Stimulated activated effector memory CD8-positive, alpha-beta T cell treated with anti-CD3 and anti-CD28 coated beads, Interleukin-12 subunit alpha, Interleukin-12 subunit beta, amount 100 ng/mL, for 72 hours (primary cell): ENCODE measurements at regions not wholly inside any gene's neighbourhood (a gene's known extent, or its start where the extent isn't known, plus 50 kb on each side); places are given as distances from the start of the nearest gene placed in this dataset.
A peak's percentile ranks its signal among the peaks of the same experiment; 100 is the strongest.
"Not testable (repeated sequence)": the region's sequence is repeated elsewhere in the genome, so short reads cannot be mapped to it uniquely, and the experiment has no call there.

Source experiments
- ATAC-seq: fragments of 150-1000 bp; cut with Tn5 transposase; 2 replicates; pipeline ENCODE4 v1.10.0; 2021
- DNase-seq, 2 donors: peaks; one replicate each; pipeline ENCODE4 v3.0.0; 2021 to 2022; ENCODE audit warnings: low spot score in 2 of 2
- H3K27ac Mint-ChIP-seq: one replicate; pipeline ENCODE4 v1.8.0; 2022; ENCODE audit warnings: mild to moderate bottlenecking, mixed read lengths
- H3K36me3 Mint-ChIP-seq: one replicate; pipeline ENCODE4 v1.8.0; 2022; ENCODE audit warnings: mild to moderate bottlenecking, mixed read lengths
- H3K4me1 Mint-ChIP-seq: one replicate; pipeline ENCODE4 v1.8.0; 2022; ENCODE audit warnings: mixed read lengths
- H3K4me3 Mint-ChIP-seq: one replicate; pipeline ENCODE4 v1.8.0; 2022; ENCODE audit warnings: mild to moderate bottlenecking, mixed read lengths
- H3K9me3 Mint-ChIP-seq: one replicate; pipeline ENCODE4 v1.8.0; 2022; ENCODE audit warnings: mixed read lengths

- DNase-seq (no peak), ATAC-seq (peak; percentile 21)
- Mint-ChIP-seq H3K27ac (no peak overlapping the region), H3K4me3 (no peak overlapping the region), H3K9me3 (peaks cover 5% of the 10 kb centered on the region), H3K4me1 (no peaks in the 10 kb centered on the region), H3K36me3 (no peaks in the 10 kb centered on the region)
These were observed 109.6 kb upstream of the RBMS3 start for GRCh38 chr3:29171043-29171990.

GRCh38 chr3:29176501-29176900 is 104.4 kb upstream of the RBMS3 start:
- no peak for DNase-seq
- Mint-ChIP-seq H3K4me3 (no peak overlapping the region), H3K27ac (no peak overlapping the region), H3K9me3 (peaks cover 8% of the 10 kb centered on the region), H3K4me1 (no peaks in the 10 kb centered on the region), H3K36me3 (no peaks in the 10 kb centered on the region)
- ATAC-seq, result no peak

GRCh38 chr3:29178809-29179793 is 101.8 kb upstream of the RBMS3 start:
- no peak overlapping the region for H3K4me3 Mint-ChIP-seq
- H3K9me3 Mint-ChIP-seq, result peaks cover 2% of the 10 kb centered on the region
- no peaks in the 10 kb centered on the region for H3K36me3 Mint-ChIP-seq
- ATAC-seq (no peak), DNase-seq (no peak)
- no peak overlapping the region for H3K27ac Mint-ChIP-seq
- peaks cover 6% of the 10 kb centered on the region for H3K4me1 Mint-ChIP-seq

- H3K9me3 Mint-ChIP-seq, result peaks cover 2% of the 10 kb centered on the region
- no peak for DNase-seq
- H3K27ac Mint-ChIP-seq, result no peak overlapping the region
- ATAC-seq, result no peak
- H3K4me3 Mint-ChIP-seq, result no peak overlapping the region
- H3K4me1 Mint-ChIP-seq, result peaks cover 12% of the 10 kb centered on the region
- H3K36me3 Mint-ChIP-seq, result no peaks in the 10 kb centered on the region
These were observed 99.6 kb upstream of the RBMS3 start for GRCh38 chr3:29181149-29181780.

- no peak for ATAC-seq
- H3K36me3 Mint-ChIP-seq, result no peaks in the 10 kb centered on the region
- H3K4me3 Mint-ChIP-seq, result no peak overlapping the region
- H3K9me3 Mint-ChIP-seq, result peaks cover 2% of the 10 kb centered on the region
- H3K27ac Mint-ChIP-seq, result no peak overlapping the region
- no peak for DNase-seq
- peaks cover 15% of the 10 kb centered on the region for H3K4me1 Mint-ChIP-seq
These were observed 99.0 kb upstream of the RBMS3 start for GRCh38 chr3:29181872-29182271.

GRCh38 chr3:29182828-29183227 is 98.0 kb upstream of the RBMS3 start:
- H3K9me3 Mint-ChIP-seq, H3K36me3 Mint-ChIP-seq, ATAC-seq, DNase-seq: not testable (repeated sequence)
- H3K27ac Mint-ChIP-seq, result peak overlapping the region; percentile 77
- peaks cover 18% of the 10 kb centered on the region for H3K4me1 Mint-ChIP-seq
- peak overlapping the region; percentile 18 for H3K4me3 Mint-ChIP-seq

- Mint-ChIP-seq H3K36me3 (no peaks in the 10 kb centered on the region), H3K4me3 (peak overlapping the region; percentile 18), H3K4me1 (peaks cover 18% of the 10 kb centered on the region), H3K27ac (peak overlapping the region; percentile 77), H3K9me3 (peaks cover 2% of the 10 kb centered on the region)
- ATAC-seq, result peak; percentile 78
- no peak for DNase-seq
These were observed 97.4 kb upstream of the RBMS3 start for GRCh38 chr3:29183346-29184087.

- ATAC-seq (no peak), DNase-seq (no peak)
- Mint-ChIP-seq H3K9me3 (peaks cover 2% of the 10 kb centered on the region), H3K4me1 (peaks cover 18% of the 10 kb centered on the region), H3K4me3 (no peak overlapping the region), H3K36me3 (no peaks in the 10 kb centered on the region), H3K27ac (no peak overlapping the region)
These were observed 95.2 kb upstream of the RBMS3 start for GRCh38 chr3:29185706-29186105.

GRCh38 chr3:29186131-29186599 is 94.7 kb upstream of the RBMS3 start:
- H3K4me3 Mint-ChIP-seq, result no peak overlapping the region
- no peaks in the 10 kb centered on the region for H3K9me3 Mint-ChIP-seq
- H3K36me3 Mint-ChIP-seq, result no peaks in the 10 kb centered on the region
- ATAC-seq, result no peak
- peaks cover 18% of the 10 kb centered on the region for H3K4me1 Mint-ChIP-seq
- no peak for DNase-seq
- no peak overlapping the region for H3K27ac Mint-ChIP-seq

- ATAC-seq (peak; percentile 74), DNase-seq (no peak)
- peaks cover under 1% of the 10 kb centered on the region for H3K9me3 Mint-ChIP-seq
- H3K4me3 Mint-ChIP-seq, result no peak overlapping the region
- H3K4me1 Mint-ChIP-seq, result peaks cover 18% of the 10 kb centered on the region
- no peaks in the 10 kb centered on the region for H3K36me3 Mint-ChIP-seq
- no peak overlapping the region for H3K27ac Mint-ChIP-seq
These were observed 93.7 kb upstream of the RBMS3 start for GRCh38 chr3:29186982-29187725.

- no peak overlapping the region for H3K4me3 Mint-ChIP-seq
- H3K4me1 Mint-ChIP-seq, result peaks cover 11% of the 10 kb centered on the region
These were observed 91.5 kb upstream of the RBMS3 start for GRCh38 chr3:29189328-29189727.

GRCh38 chr3:29194139-29194538 is 86.7 kb upstream of the RBMS3 start:
- peaks cover 19% of the 10 kb centered on the region for H3K9me3 Mint-ChIP-seq
- H3K36me3 Mint-ChIP-seq, result no peaks in the 10 kb centered on the region
- DNase-seq (no peak), ATAC-seq (no peak)
- no peak overlapping the region for H3K27ac Mint-ChIP-seq
- H3K4me1 Mint-ChIP-seq, result no peaks in the 10 kb centered on the region
- no peak overlapping the region for H3K4me3 Mint-ChIP-seq

More at GRCh38 chr3:29189328-29189727, 91.5 kb upstream of the RBMS3 start:
- Mint-ChIP-seq H3K27ac (no peak overlapping the region), H3K36me3 (no peaks in the 10 kb centered on the region), H3K9me3 (peaks cover 8% of the 10 kb centered on the region)
- DNase-seq, result no peak
- no peak for ATAC-seq

- Mint-ChIP-seq H3K36me3 (no peaks in the 10 kb centered on the region), H3K4me3 (no peak overlapping the region), H3K9me3 (peaks cover 19% of the 10 kb centered on the region), H3K4me1 (no peaks in the 10 kb centered on the region), H3K27ac (no peak overlapping the region)
- no peak for ATAC-seq
- no peak for DNase-seq
These were observed 85.8 kb upstream of the RBMS3 start for GRCh38 chr3:29195056-29195455.

- DNase-seq (no peak), ATAC-seq (no peak)
- no peak overlapping the region for H3K27ac Mint-ChIP-seq
- peaks cover 6% of the 10 kb centered on the region for H3K9me3 Mint-ChIP-seq
- no peaks in the 10 kb centered on the region for H3K4me1 Mint-ChIP-seq
- no peaks in the 10 kb centered on the region for H3K36me3 Mint-ChIP-seq
- H3K4me3 Mint-ChIP-seq, result no peak overlapping the region
These were observed 79.3 kb upstream of the RBMS3 start for GRCh38 chr3:29201604-29202003.
